ENCODE measurements at regions not wholly inside any gene's neighbourhood (a gene's known extent, or its start where the extent isn't known, plus 50 kb on each side); places are given as distances from the start of the nearest gene placed in this dataset.

- Histone ChIP-seq H3K4me3 (replicated peaks in 1 of 3; ENCODE audit: insufficient read depth in 1 of 3, low read depth in 1 of 3, low read length in 3 of 3) (no peak overlapping the region), H3K27me3 (ENCODE audit: control insufficient read depth in 2 of 2, insufficient read depth in 2 of 2, low read length in 2 of 2) (peaks cover 4 to 11% of the 10 kb centered on the region in 2 experiments), H3K4me1 (ENCODE audit: control insufficient read depth, extremely low read depth, insufficient read depth, low read length) (no peaks in the 10 kb centered on the region), H3K9me1 (replicated peaks; ENCODE audit: control insufficient read depth, extremely low read depth, insufficient read depth, low read length) (no peaks in the 10 kb centered on the region), H3K36me3 (ENCODE audit: control insufficient read depth in 2 of 2, extremely low read depth in 1 of 2, insufficient read depth in 2 of 2, low read length in 2 of 2) (no peaks in the 10 kb centered on the region), H4K20me1 (replicated peaks; ENCODE audit: control insufficient read depth, extremely low read depth, insufficient read depth, low read length) (no peaks in the 10 kb centered on the region), H3K9me3 (replicated peaks; ENCODE audit: control insufficient read depth, insufficient read depth, low read length) (no peaks in the 10 kb centered on the region), H3K9ac (replicated peaks; ENCODE audit: extremely low read depth, insufficient read depth, low read length) (no peak overlapping the region), H3K27ac (ENCODE audit: insufficient read depth, low read depth, low read length) (no peak overlapping the region), H2AFZ (ENCODE audit: low read depth, low read length) (no peak overlapping the region), H3K79me2 (ENCODE audit: control insufficient read depth, insufficient read depth, low read length) (no peaks in the 10 kb centered on the region), H3K4me2 (ENCODE audit: insufficient read depth, low read length) (no peak overlapping the region)
- CTCF ChIA-PET, result no interaction called here
- DNase-seq (ENCODE audit: low read depth, low spot score) (no peak), FAIRE-seq (no peak)
- BruUV-seq (replicated peaks), result no TSS peak
- POLR2A ChIA-PET, result no interaction called here
- dilution Hi-C loops (cut with MboI; ENCODE audit: extremely low pct_ligation_motif_present, low sequenced_read_pairs) (no loop called here), intact Hi-C loops (cut with micrococcal nuclease) (no loop called here)
- TF ChIP-seq POLR2AphosphoS5 (IDR thresholded peaks at IDR 0.05; ENCODE audit: insufficient read depth, low read depth, low read length) (no peak), GATA2 (IDR thresholded peaks at IDR 0.05; ENCODE audit: insufficient read depth, insufficient read length, low read depth, low read length) (no peak), POLR2A (IDR thresholded peaks at IDR 0.05; ENCODE audit: low read depth, low read length) (no peak), MAX (IDR thresholded peaks at IDR 0.05; ENCODE audit: insufficient read depth, insufficient read length) (no peak), CTCF (IDR thresholded peaks at IDR 0.05; ENCODE audit: extremely low read depth in 1 of 2, insufficient read depth in 1 of 2, low read depth in 1 of 2, low read length in 2 of 2) (no peak), JUN (IDR thresholded peaks at IDR 0.05; ENCODE audit: borderline replicate concordance, insufficient read depth, insufficient read length, low read depth) (no peak), FOS (IDR thresholded peaks at IDR 0.05; ENCODE audit: borderline replicate concordance, insufficient read depth, low read length) (no peak), EZH2 (IDR thresholded peaks at IDR 0.05; ENCODE audit: borderline replicate concordance, low read depth, low read length, severe bottlenecking) (no peak), MYC (IDR thresholded peaks at IDR 0.05; ENCODE audit: low read depth, low read length) (no peak)
Measured at GRCh38 chr21:35779167-35779566, 281.2 kb downstream of the SETD4 start.

Data from endothelial cell of umbilical vein (primary cell).